ENCODE measurements at regions not wholly inside any gene's neighbourhood (a gene's known extent, or its start where the extent isn't known, plus 50 kb on each side); places are given as distances from the start of the nearest gene placed in this dataset.

- TF ChIP-seq CTCF (IDR thresholded peaks at IDR 0.05; ENCODE audit: poor library complexity, severe bottlenecking) = no peak
- no peak for TF ChIP-seq EZH2 (IDR thresholded peaks at IDR 0.05; ENCODE audit: borderline replicate concordance, insufficient read depth, low read length, poor library complexity, severe bottlenecking)
- no peak for TF ChIP-seq POLR2AphosphoS5 (IDR thresholded peaks at IDR 0.05)
- TF ChIP-seq SMC3 (conservative IDR thresholded peaks at IDR 0.05; ENCODE audit: poor library complexity) = no peak
- TF ChIP-seq EP300 (conservative IDR thresholded peaks at IDR 0.05; ENCODE audit: poor library complexity, severe bottlenecking) = no peak
- TF ChIP-seq REST (IDR thresholded peaks at IDR 0.05; ENCODE audit: borderline replicate concordance) = no peak
- TF ChIP-seq RAD21 (conservative IDR thresholded peaks at IDR 0.05) = no peak
- no peak for TF ChIP-seq TAF1 (IDR thresholded peaks at IDR 0.05; ENCODE audit: low read depth)
Observed at GRCh38 chr12:42987216-42987650, 397.7 kb upstream of the PRICKLE1 start.
